ENCODE measurements at regions not wholly inside any gene's neighbourhood (a gene's known extent, or its start where the extent isn't known, plus 50 kb on each side); places are given as distances from the start of the nearest gene placed in this dataset.

GRCh38 chr9:28301281-28301680 is 728.0 kb upstream of the C9orf72 start:
- DNase-seq = no peak

- peak in 1 of 58 donors; percentile 12 for DNase-seq
Measured at GRCh38 chr9:28317745-28318144, 744.5 kb upstream of the C9orf72 start.

- DNase-seq = peak in 1 of 58 donors; percentile 34
Measured at GRCh38 chr9:28318515-28318914, 745.2 kb upstream of the C9orf72 start.

- DNase-seq = no peak
Measured at GRCh38 chr9:28319981-28320380, 746.7 kb upstream of the C9orf72 start.

GRCh38 chr9:28320616-28321015 is 747.3 kb upstream of the C9orf72 start:
- no peak for DNase-seq

GRCh38 chr9:28329323-28329722 is 756.0 kb upstream of the C9orf72 start:
- DNase-seq = no peak

GRCh38 chr9:28332648-28333047 is 759.4 kb upstream of the C9orf72 start:
- DNase-seq = no peak

GRCh38 chr9:28341913-28342312 is 768.6 kb upstream of the C9orf72 start:
- no peak for DNase-seq

GRCh38 chr9:28342815-28343338 is 769.6 kb upstream of the C9orf72 start:
- DNase-seq = no peak

- no peak for DNase-seq
Measured at GRCh38 chr9:28363151-28363562, 789.9 kb upstream of the C9orf72 start.

- DNase-seq = peak in 2 of 58 donors; percentile 0 to 1
Measured at GRCh38 chr9:28365020-28365640, 791.8 kb upstream of the C9orf72 start.

- no peak for DNase-seq
Measured at GRCh38 chr9:28365728-28366127, 792.4 kb upstream of the C9orf72 start.

GRCh38 chr9:28378231-28378630 is 805.0 kb upstream of the C9orf72 start:
- no peak for DNase-seq

GRCh38 chr9:28379082-28379481 is 805.8 kb upstream of the C9orf72 start:
- DNase-seq = no peak

GRCh38 chr9:28389411-28389810 is 816.1 kb upstream of the C9orf72 start:
- DNase-seq = no peak

GRCh38 chr9:28394774-28395173 is 821.5 kb upstream of the C9orf72 start:
- DNase-seq = no peak

- DNase-seq = no peak
Measured at GRCh38 chr9:28396058-28396457, 822.8 kb upstream of the C9orf72 start.

GRCh38 chr9:28407351-28407750 is 834.1 kb upstream of the C9orf72 start:
- peak in 1 of 58 donors; percentile 14 for DNase-seq

- DNase-seq = no peak
Measured at GRCh38 chr9:28409919-28410318, 836.6 kb upstream of the C9orf72 start.

- no peak for DNase-seq
Measured at GRCh38 chr9:28410411-28410810, 837.1 kb upstream of the C9orf72 start.

- DNase-seq = no peak
Measured at GRCh38 chr9:28413471-28413870, 840.2 kb upstream of the C9orf72 start.

GRCh38 chr9:28423255-28423654 is 850.0 kb upstream of the C9orf72 start:
- no peak for DNase-seq

- DNase-seq = no peak
Measured at GRCh38 chr9:28435456-28435855, 862.2 kb upstream of the C9orf72 start.

- DNase-seq = no peak
Measured at GRCh38 chr9:28439688-28440087, 866.4 kb upstream of the C9orf72 start.
